Panc1 (cell line): ENCODE measurements at regions not wholly inside any gene's neighbourhood (a gene's known extent, or its start where the extent isn't known, plus 50 kb on each side); places are given as distances from the start of the nearest gene placed in this dataset.

Experiments used
- ATAC-seq: fragments of 200-7000 bp; cut with Tn5 transposase; 2 replicates; pipeline ENCODE4 v1.9.1; 2020; ENCODE audit warnings: mild to moderate bottlenecking, moderate library complexity
- BruUV-seq: library from RNA; stranded (reverse); fragments of 400-500 nt; replicated peaks from 2 replicates; lab custom pipeline; 2021; lab: Mats Ljungman, UMichigan
- CTCF ChIA-PET: fragments of 300-600 bp; sonication (Branson Sonifier 250); formaldehyde crosslinking; loops from one replicate; lab custom pipeline; 2022; ENCODE audit warnings: antibody characterized with exemption; lab: Charles Lee
- POLR2A ChIA-PET: fragments of 300-600 bp; sonication (Branson Sonifier 250); formaldehyde crosslinking; loops from one replicate; lab custom pipeline; 2022; ENCODE audit warnings: antibody characterized with exemption; lab: Charles Lee
- DNase-seq: peaks from one replicate; pipeline ENCODE4 v3.0.0-alpha.2; 2010; ENCODE audit warnings: low read depth, low spot score
- H3K27ac ChIP-seq: 2 replicates; pipeline ENCODE4 v1.5.1; 2011; ENCODE audit warnings: mild to moderate bottlenecking, low read length, inconsistent platforms
- H3K27me3 ChIP-seq: fragments of 200-500 bp; sonication (Bioruptor generic); 2 replicates; pipeline ENCODE4 v1.6.0; 2014; ENCODE audit warnings: low read length, inconsistent platforms; ENCODE audit not compliant: control insufficient read depth, insufficient read depth
- H3K36me3 ChIP-seq: fragments of 200-500 bp; sonication (Bioruptor generic); 2 replicates; pipeline ENCODE4 v1.5.1; 2014; ENCODE audit warnings: inconsistent platforms, mild to moderate bottlenecking, low read length, moderate library complexity; ENCODE audit not compliant: control insufficient read depth, insufficient read depth
- H3K4me1 ChIP-seq: 2 replicates; pipeline ENCODE4 v1.5.1; 2011; ENCODE audit warnings: inconsistent platforms, mild to moderate bottlenecking, low read length, moderate library complexity; ENCODE audit not compliant: control insufficient read depth, insufficient read depth
- H3K4me3 ChIP-seq, 2 experiments: 2 replicates each; pipeline ENCODE4 v1.5.1; 2011 to 2012; ENCODE audit warnings: low read depth in 2 of 2, low read length in 2 of 2, mild to moderate bottlenecking in 2 of 2, inconsistent platforms in 1 of 2, moderate library complexity in 1 of 2
- H3K9me3 ChIP-seq: fragments of 200-500 bp; sonication (Bioruptor generic); 2 replicates; pipeline ENCODE4 v1.5.1; 2014; ENCODE audit warnings: low read depth, mild to moderate bottlenecking, inconsistent platforms, low read length, moderate library complexity; ENCODE audit not compliant: control insufficient read depth, insufficient read depth
- CTCF ChIP-seq: fragments of 450-650 bp; IDR thresholded peaks from 2 replicates; pipeline ENCODE4 v1.5.1; 2017; ENCODE audit warnings: mild to moderate bottlenecking
- POLR2AphosphoS5 ChIP-seq: IDR thresholded peaks from 2 replicates; pipeline ENCODE4 v1.6.1; 2012; ENCODE audit warnings: mild to moderate bottlenecking, low read depth, low read length, moderate library complexity
- REST ChIP-seq, 2 experiments: IDR thresholded peaks; 2 replicates each; pipeline ENCODE4 v1.6.1; 2011 to 2012; ENCODE audit warnings: low read depth in 2 of 2, control low read depth in 1 of 2, low read length in 1 of 2, mild to moderate bottlenecking in 1 of 2, moderate library complexity in 1 of 2; ENCODE audit not compliant: insufficient read depth in 1 of 2
- SIN3A ChIP-seq: IDR thresholded peaks from 2 replicates; pipeline ENCODE4 v1.6.1; 2012; ENCODE audit warnings: low read depth, mild to moderate bottlenecking, low read length, moderate library complexity, borderline replicate concordance; ENCODE audit not compliant: insufficient read depth
- TCF7L2 ChIP-seq: IDR thresholded peaks from 2 replicates; pipeline ENCODE4 v1.6.1; 2011; ENCODE audit warnings: mild to moderate bottlenecking, low read depth, low read length, inconsistent platforms
- in situ Hi-C: cut with HindIII; loops from 2 replicates; pipeline ENCODE4 v1.10.0; 2016; ENCODE audit warnings: low sequenced_read_pairs, low pct_unique_long_range_greater_than_20kb
- intact Hi-C: fragments of 100-400 bp; cut with micrococcal nuclease; formaldehyde crosslinking; loops from one replicate; pipeline ENCODE4 v1.10.0; 2022; ENCODE audit not compliant: unreplicated experiment

GRCh38 chr4:107115185-107115847 is 79.2 kb upstream of the DKK2 start:
- ChIA-PET POLR2A (no interaction called here), CTCF (no interaction called here)
- BruUV-seq = no TSS peak

GRCh38 chr4:107114059-107114458 is 77.9 kb upstream of the DKK2 start:
- H3K4me1 ChIP-seq = no peaks in the 10 kb centered on the region
- POLR2A ChIA-PET = no interaction called here

More at GRCh38 chr4:107115185-107115847, 79.2 kb upstream of the DKK2 start:
- no peak overlapping the region for H3K27ac ChIP-seq
- no peak for TF ChIP-seq SIN3A
- TF ChIP-seq TCF7L2 = no peak
- no peak for TF ChIP-seq REST (IDR thresholded peaks at IDR 0.05; ENCODE audit: insufficient read depth in 1 of 2, low read depth in 2 of 2, low read length in 1 of 2)
- TF ChIP-seq POLR2AphosphoS5 = no peak
- TF ChIP-seq CTCF = no peak
- no peaks in the 10 kb centered on the region for H3K4me1 ChIP-seq
- ATAC-seq = no peak
- intact Hi-C loops = no loop called here
- in situ Hi-C loops = no loop called here
- H3K9me3 ChIP-seq = no peaks in the 10 kb centered on the region
- H3K4me3 ChIP-seq = no peak overlapping the region
- H3K27me3 ChIP-seq = no peaks in the 10 kb centered on the region
- no peaks in the 10 kb centered on the region for H3K36me3 ChIP-seq
- no peak for DNase-seq

More at GRCh38 chr4:107114059-107114458, 77.9 kb upstream of the DKK2 start:
- CTCF ChIA-PET = no interaction called here
- Histone ChIP-seq H3K36me3 (no peaks in the 10 kb centered on the region), H3K27me3 (no peaks in the 10 kb centered on the region), H3K4me3 (no peak overlapping the region), H3K9me3 (no peaks in the 10 kb centered on the region), H3K27ac (no peak overlapping the region)
- TF ChIP-seq CTCF = no peak
- TF ChIP-seq POLR2AphosphoS5 = no peak
- no peak for TF ChIP-seq SIN3A
- no peak for TF ChIP-seq TCF7L2
- no peak for TF ChIP-seq REST (IDR thresholded peaks at IDR 0.05; ENCODE audit: insufficient read depth in 1 of 2, low read depth in 2 of 2, low read length in 1 of 2)
- no TSS peak for BruUV-seq
- no peak for ATAC-seq
- intact Hi-C loops = no loop called here
- in situ Hi-C loops = no loop called here
- DNase-seq = no peak
